ENCODE measurements at regions not wholly inside any gene's neighbourhood (a gene's known extent, or its start where the extent isn't known, plus 50 kb on each side); places are given as distances from the start of the nearest gene placed in this dataset.

DNA sequence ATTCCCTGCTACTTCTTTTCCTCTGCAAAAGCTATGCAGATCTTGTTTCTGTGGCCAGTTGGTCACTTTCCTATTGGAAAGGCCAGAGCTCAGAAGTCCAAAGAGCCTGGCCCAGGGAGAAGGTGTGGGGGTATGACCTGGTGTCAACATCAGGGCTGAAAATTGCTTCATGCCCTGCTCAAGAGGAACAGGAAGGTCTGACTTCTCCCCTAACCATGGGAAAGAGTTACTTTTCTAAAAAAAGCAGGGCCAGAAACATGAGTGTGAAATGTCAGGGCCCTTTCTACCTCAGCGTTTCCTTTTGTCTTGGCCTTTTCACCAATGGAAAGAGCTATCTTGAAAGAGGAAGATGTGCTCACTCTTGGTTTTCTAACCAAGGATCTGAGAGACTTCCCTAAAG lies 117.4 kb downstream of the MAFB start:
- TF ChIP-seq CTCF (IDR thresholded peaks at IDR 0.05; ENCODE audit: low read depth, low read length) = no peak
- no peak for TF ChIP-seq EZH2phosphoT487 (IDR thresholded peaks at IDR 0.05; ENCODE audit: low read depth)
